ENCODE measurements at regions not wholly inside any gene's neighbourhood (a gene's known extent, or its start where the extent isn't known, plus 50 kb on each side); places are given as distances from the start of the nearest gene placed in this dataset.

DNA sequence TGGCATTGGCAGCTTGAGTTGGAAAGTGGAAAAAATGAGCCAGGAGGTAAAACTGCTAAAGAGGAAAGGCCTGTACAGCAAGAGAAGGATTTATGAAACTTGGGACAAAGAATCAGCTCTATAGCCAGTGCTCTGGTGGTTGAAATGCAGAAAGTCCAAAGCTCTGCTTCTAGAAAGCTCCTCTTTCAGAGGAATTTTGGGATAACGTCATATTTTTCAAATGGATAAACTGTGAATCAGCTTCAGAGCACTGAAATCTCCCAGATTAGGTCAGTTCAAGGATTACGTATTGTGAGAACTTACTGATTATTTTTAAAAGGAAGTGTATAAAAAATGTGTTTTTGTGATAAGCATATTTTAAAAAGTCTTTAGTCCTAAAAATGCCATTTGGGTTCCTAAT is 203.1 kb upstream of the CNOT2 start:
- TF ChIP-seq, protein P1, sequence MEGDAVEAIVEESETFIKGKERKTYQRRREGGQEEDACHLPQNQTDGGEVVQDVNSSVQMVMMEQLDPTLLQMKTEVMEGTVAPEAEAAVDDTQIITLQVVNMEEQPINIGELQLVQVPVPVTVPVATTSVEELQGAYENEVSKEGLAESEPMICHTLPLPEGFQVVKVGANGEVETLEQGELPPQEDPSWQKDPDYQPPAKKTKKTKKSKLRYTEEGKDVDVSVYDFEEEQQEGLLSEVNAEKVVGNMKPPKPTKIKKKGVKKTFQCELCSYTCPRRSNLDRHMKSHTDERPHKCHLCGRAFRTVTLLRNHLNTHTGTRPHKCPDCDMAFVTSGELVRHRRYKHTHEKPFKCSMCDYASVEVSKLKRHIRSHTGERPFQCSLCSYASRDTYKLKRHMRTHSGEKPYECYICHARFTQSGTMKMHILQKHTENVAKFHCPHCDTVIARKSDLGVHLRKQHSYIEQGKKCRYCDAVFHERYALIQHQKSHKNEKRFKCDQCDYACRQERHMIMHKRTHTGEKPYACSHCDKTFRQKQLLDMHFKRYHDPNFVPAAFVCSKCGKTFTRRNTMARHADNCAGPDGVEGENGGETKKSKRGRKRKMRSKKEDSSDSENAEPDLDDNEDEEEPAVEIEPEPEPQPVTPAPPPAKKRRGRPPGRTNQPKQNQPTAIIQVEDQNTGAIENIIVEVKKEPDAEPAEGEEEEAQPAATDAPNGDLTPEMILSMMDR (IDR thresholded peaks at IDR 0.05), result no peak
- TF ChIP-seq POLR2AphosphoS5 (IDR thresholded peaks at IDR 0.05), result no peak
